Pancreas (tissue), 10 donors: ENCODE measurements at regions not wholly inside any gene's neighbourhood (a gene's known extent, or its start where the extent isn't known, plus 50 kb on each side); places are given as distances from the start of the nearest gene placed in this dataset.

Experiments used
- ATAC-seq, 4 donors: fragments of 200-7000 bp; cut with Tn5 transposase; one replicate each; pipeline versions ENCODE4 v1.8.0 to v1.9.1; 2020; ENCODE audit warnings: mild to moderate bottlenecking in 4 of 4, moderate library complexity in 4 of 4
- DNase-seq, 6 donors: peaks; one replicate each; pipeline ENCODE4 v3.0.0-alpha.2; 2020
- FAIRE-seq: peaks from 2 replicates; lab custom pipeline; 2012; peaks lifted over from hg19 to GRCh38; lab: Jason Lieb, UNC
- H3K27ac ChIP-seq, 4 donors: fragments of 200-600 bp; sonication (generic); 1 replicate in 3 of 4; 2 replicates in 1 of 4; pipeline versions ENCODE4 v1.5.0 to v1.8.0; 2020
- H3K27me3 ChIP-seq, 4 donors: fragments of 200-600 bp; one replicate each; pipeline ENCODE4 v1.8.0; 2021
- H3K36me3 ChIP-seq, 3 donors: fragments of 200-600 bp; sonication (generic) in 1 of 3; one replicate each; pipeline versions ENCODE4 v1.5.0 to v1.8.0; 2020 to 2021
- H3K4me1 ChIP-seq, 3 donors: fragments of 200-600 bp; one replicate each; pipeline ENCODE4 v1.8.0; 2021
- H3K4me3 ChIP-seq, 4 donors: fragments of 200-600 bp; sonication (generic) in 2 of 4; one replicate each; pipeline versions ENCODE4 v1.5.0 to v1.8.0; 2020 to 2021
- H3K9me3 ChIP-seq, 4 donors: fragments of 200-600 bp; one replicate each; pipeline ENCODE4 v1.8.0; 2021
- WGBS, 2 donors: extraction: QIAGEN DNeasy Blood & Tissue Kit; methylation state at CpG; one replicate each; pipeline ENCODE4 v1.1.7; 2013; 5-methylcytosine and 5-hydroxymethylcytosine counted together
- intact Hi-C, 3 donors: fragments of 100-400 bp; cut with DNase I; formaldehyde crosslinking; loops; one replicate each; pipeline versions ENCODE4 v1.11.1 to v1.14.2; 2022
- TF ChIP-seq, protein P1 (sequence below), 4 donors: fragments of 200-600 bp; sonication (generic) in 3 of 4; IDR thresholded peaks; one replicate each; pipeline versions ENCODE4 v1.5.0 to v1.8.0; 2021; ENCODE audit warnings: antibody characterized with exemption in 4 of 4
- donor health status: healthy with polysubstance abuse.
- donor health status: DM: no; HTN: no; CAD: no; lungs with moderate emphysema.
- donor health status: DM: no; HTN: no; CAD: no.
- donor health status: control.
- donor health status: control.
- donor health status: Bipolar disorder and iron deficiency.
- donor health status: DM: yes; HTN: yes; CAD: no.
- donor health status: DM: no; HTN: no; CAD: no.
- donor health status: DM: no; HTN: no; CAD: no.
- donor health status: DM: yes; HTN: yes; CAD: no.

DNA sequence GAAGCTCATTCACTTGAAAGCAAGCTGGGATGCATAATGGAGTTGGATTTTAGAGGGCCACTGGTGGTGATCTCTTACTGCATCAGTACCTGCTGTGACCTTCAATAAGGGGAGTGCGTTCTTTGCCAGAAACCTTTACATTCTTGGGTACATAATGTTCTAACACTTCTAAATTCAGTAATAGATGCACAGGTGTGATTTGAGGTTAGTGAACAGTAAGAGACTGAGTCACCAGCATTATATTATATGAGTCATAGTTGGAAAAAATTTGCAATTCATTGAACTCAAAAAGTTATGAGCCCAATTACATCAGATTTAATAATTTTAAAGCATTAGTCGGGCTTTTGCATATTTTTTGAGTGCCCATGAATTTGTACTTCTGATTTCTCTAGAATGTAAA is 803.3 kb downstream of the ADCYAP1 start:
- Histone ChIP-seq H3K27me3 (peaks cover 0 to 3% (median 0%) of the 10 kb centered on the region in 4 donors), H3K9me3 (no peaks in the 10 kb centered on the region), H3K36me3 (no peaks in the 10 kb centered on the region), H3K4me1 (no peaks in the 10 kb centered on the region), H3K4me3 (no peak overlapping the region), H3K27ac (no peak overlapping the region)
- WGBS, 2 donors: 68 to 81% methylated on average over 2 of the region's 2 CpGs
- DNase-seq (no peak), FAIRE-seq (no peak), ATAC-seq (no peak)
- intact Hi-C loops: no loop called here
- TF ChIP-seq, protein P1, sequence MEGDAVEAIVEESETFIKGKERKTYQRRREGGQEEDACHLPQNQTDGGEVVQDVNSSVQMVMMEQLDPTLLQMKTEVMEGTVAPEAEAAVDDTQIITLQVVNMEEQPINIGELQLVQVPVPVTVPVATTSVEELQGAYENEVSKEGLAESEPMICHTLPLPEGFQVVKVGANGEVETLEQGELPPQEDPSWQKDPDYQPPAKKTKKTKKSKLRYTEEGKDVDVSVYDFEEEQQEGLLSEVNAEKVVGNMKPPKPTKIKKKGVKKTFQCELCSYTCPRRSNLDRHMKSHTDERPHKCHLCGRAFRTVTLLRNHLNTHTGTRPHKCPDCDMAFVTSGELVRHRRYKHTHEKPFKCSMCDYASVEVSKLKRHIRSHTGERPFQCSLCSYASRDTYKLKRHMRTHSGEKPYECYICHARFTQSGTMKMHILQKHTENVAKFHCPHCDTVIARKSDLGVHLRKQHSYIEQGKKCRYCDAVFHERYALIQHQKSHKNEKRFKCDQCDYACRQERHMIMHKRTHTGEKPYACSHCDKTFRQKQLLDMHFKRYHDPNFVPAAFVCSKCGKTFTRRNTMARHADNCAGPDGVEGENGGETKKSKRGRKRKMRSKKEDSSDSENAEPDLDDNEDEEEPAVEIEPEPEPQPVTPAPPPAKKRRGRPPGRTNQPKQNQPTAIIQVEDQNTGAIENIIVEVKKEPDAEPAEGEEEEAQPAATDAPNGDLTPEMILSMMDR (IDR thresholded peaks at IDR 0.05): no peak

DNA sequence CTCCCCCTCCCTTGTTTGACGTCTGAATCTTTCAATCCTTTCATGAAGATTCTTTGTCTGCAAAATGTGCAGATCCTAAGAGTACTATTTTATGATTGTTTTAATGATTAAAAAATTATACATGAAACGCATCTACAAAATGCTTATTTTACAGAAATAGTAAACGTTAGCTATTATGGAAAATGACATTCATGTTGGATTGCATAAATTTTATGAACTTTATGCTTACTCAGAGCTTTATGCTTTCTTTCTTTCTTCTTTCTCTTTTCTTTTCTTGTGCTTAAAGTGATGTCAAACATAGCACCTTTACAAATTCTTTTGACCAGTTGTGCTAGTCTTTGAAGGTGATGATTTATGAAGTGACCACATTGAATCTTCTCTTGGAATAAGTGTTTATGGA is 805.4 kb downstream of the ADCYAP1 start:
- Histone ChIP-seq H3K36me3 (no peaks in the 10 kb centered on the region), H3K27ac (no peak overlapping the region), H3K9me3 (no peaks in the 10 kb centered on the region), H3K27me3 (peaks cover 0 to 3% (median 0%) of the 10 kb centered on the region in 4 donors), H3K4me3 (no peak overlapping the region), H3K4me1 (no peaks in the 10 kb centered on the region)
- TF ChIP-seq, protein P1 (IDR thresholded peaks at IDR 0.05): no peak
- no peak for FAIRE-seq
- intact Hi-C loops: no loop called here
- WGBS, 2 donors: 52 to 54% methylated on average over 3 of the region's 3 CpGs
- no peak for DNase-seq
- no peak for ATAC-seq

DNA sequence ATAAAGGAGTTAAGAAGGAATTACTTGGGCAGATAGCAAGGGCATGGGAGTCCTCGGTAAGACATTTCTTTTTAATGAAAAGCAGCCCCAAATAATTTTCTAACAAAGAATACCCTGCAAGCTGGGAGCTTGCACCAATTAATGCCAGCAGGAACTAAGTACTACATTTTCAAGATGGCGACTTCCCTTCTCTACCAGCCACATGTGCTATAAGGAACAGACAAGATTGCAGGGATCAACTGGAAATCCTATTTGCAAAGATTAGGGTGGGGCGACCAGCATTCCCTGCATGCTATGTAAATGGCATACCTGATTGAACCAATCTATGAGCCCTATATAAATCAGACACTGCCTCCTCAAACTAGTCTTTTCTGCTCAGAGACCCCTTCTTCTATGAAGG is 827.5 kb downstream of the ADCYAP1 start:
- Histone ChIP-seq H3K36me3 (no peaks in the 10 kb centered on the region), H3K4me1 (no peaks in the 10 kb centered on the region), H3K27me3 (no peaks in the 10 kb centered on the region), H3K4me3 (no peak overlapping the region), H3K9me3 (no peaks in the 10 kb centered on the region), H3K27ac (no peak overlapping the region)
- TF ChIP-seq, protein P1 (IDR thresholded peaks at IDR 0.05): no peak
- WGBS, 2 donors: 74 to 79% methylated on average over 3 of the region's 3 CpGs
- DNase-seq (no peak), ATAC-seq (no peak), FAIRE-seq (no peak)
- intact Hi-C loops: no loop called here

DNA sequence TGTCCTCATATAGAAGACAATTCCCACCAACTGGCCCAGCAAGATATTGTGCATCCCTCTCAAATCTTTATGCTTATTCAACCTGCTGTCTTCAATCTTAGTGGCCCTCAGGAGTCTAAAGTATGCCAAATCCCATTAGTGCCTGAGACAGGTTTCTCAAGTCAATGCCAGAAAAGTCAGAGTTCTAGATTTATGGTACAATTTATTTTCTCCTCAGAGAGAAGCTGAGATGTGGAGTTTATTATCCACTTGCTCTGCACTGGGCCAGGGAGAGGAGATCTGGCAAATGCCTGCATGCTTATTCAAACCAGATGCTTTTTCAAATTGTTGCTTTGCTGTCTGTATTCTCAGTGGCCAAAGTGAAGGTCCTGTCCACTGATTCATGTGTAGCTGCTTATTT is 825.2 kb downstream of the METTL4 start:
- Histone ChIP-seq H3K9me3 (no peaks in the 10 kb centered on the region), H3K36me3 (no peaks in the 10 kb centered on the region), H3K27ac (no peak overlapping the region), H3K4me3 (no peak overlapping the region), H3K27me3 (no peaks in the 10 kb centered on the region), H3K4me1 (no peaks in the 10 kb centered on the region)
- ATAC-seq: no peak
- FAIRE-seq: no peak
- TF ChIP-seq, protein P1 (IDR thresholded peaks at IDR 0.05): no peak
- DNase-seq: no peak
- intact Hi-C loops: no loop called here

DNA sequence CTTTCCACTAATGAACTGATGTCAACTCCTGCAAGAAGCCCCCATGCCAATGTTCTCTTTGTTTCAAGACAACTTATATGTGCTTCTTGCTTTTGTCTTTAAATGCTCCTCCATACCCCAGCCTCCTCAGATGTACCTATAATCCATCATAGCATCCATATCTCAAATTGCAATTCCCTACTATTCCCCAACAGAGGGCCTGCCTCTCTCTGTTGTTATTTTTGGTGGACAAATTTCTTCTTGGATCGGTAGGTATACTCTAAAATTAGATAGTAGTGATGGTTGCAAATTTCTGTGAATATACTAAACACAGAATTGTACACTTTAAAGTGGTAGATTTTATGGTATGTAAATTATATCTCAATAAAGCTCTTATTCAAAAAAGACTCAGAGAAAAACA is 820.1 kb downstream of the METTL4 start:
- Histone ChIP-seq H3K36me3 (no peaks in the 10 kb centered on the region), H3K27ac (no peak overlapping the region), H3K9me3 (no peaks in the 10 kb centered on the region), H3K27me3 (no peaks in the 10 kb centered on the region), H3K4me1 (no peaks in the 10 kb centered on the region), H3K4me3 (no peak overlapping the region)
- TF ChIP-seq, protein P1 (IDR thresholded peaks at IDR 0.05): no peak
- WGBS, 2 donors: 46 to 47% methylated on average over 1 of the region's 1 CpG
- DNase-seq: no peak
- intact Hi-C loops: no loop called here
- no peak for ATAC-seq
- FAIRE-seq: no peak
